HG03575 (cell line): ENCODE measurements at regions not wholly inside any gene's neighbourhood (a gene's known extent, or its start where the extent isn't known, plus 50 kb on each side); places are given as distances from the start of the nearest gene placed in this dataset.
"Not testable (repeated sequence)": the region's sequence is repeated elsewhere in the genome, so short reads cannot be mapped to it uniquely, and the experiment has no call there.

Source experiments
- ATAC-seq: cut with Tn5 transposase; IDR thresholded peaks from one replicate; pipeline ENCODE4 v1.9.1; 2021; ENCODE audit not compliant: unreplicated experiment, insufficient number of reproducible peaks, low FRiP score; ENCODE audit errors: extremely low read depth

DNA sequence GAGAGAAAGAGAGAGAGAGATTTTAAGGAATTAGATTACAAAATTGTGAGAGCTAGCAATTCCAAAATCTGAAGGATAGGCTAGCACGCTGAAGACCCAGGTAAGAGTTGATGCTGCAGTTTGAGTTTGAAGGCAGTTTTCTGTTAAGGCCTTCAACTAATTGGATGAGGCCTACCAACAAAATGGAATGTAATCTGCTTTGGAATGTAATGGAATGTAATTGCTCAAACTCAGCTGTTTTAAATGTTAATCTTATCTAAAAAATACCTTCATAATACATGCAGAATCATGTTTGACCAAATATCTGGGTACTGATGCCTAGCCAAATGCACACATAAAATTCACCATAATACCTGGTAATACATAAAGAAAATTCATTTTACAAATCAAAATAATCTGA is 976.1 kb downstream of the LTN1 start:
- ATAC-seq: no peak

DNA sequence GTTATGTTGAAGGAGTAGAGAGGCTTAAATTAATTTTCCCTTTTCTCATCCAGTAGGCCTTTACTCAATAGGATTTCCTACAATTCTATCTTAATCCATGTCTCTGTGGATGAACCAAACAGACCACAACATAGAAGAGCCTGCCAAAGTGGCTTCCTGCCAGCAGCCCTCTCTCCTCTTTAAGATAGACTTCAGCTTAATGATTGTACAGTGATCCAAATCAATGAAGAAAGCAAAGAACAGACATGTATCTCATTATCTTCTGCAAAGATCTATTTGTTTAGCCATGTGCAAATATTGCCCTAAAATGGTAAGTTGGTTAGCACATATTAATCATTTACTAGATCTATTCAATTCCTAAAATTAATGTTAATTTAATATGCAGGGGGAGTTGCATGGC is 979.6 kb downstream of the LTN1 start:
- ATAC-seq: not testable (repeated sequence)

- not testable (repeated sequence) for ATAC-seq
Measured at GRCh38 chr21:28011970-28012369, 980.7 kb downstream of the LTN1 start.

- not testable (repeated sequence) for ATAC-seq
Measured at GRCh38 chr21:28008245-28008644, 984.4 kb downstream of the LTN1 start.

GRCh38 chr21:28003627-28004026 is 989.0 kb downstream of the LTN1 start:
- not testable (repeated sequence) for ATAC-seq

- ATAC-seq: not testable (repeated sequence)
Measured at GRCh38 chr21:27996906-27997305, 995.8 kb downstream of the LTN1 start.

DNA sequence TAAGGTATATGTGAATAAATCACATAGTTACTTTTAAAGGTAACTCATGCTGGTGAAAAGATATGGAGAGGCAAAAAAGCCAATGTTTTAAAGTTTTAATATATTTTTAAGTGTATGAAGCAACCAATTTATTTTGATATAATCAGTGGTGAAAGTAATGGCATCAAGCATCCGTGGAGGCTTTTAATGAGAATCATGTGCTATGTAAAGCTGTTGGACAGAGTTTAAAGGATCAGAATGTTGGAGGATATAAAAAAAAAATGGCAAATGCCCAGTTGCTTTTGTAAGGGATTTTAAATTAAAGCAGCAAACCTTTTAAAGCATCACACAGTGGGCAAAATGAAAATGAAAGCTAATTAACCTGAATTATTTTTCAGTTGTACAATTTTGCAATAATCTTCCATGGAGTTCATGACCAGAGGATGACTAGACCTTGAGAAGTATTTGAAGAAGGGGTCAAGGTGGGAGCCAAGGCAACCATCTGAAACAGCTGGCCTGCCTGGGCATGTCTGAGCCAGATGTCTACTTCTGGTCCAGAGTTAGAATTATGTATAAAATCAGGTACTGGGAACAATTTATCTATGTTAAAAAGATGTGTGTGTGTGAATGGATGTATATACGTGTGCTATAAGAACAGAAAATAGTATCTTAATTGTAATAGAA is 1007.9 kb downstream of the LTN1 start:
- ATAC-seq: not testable (repeated sequence)

- ATAC-seq: not testable (repeated sequence)
Measured at GRCh38 chr21:27979446-27979845, 1012.6 kb upstream of the ADAMTS5 start.

- no peak for ATAC-seq
Measured at GRCh38 chr21:27975514-27975913, 1008.6 kb upstream of the ADAMTS5 start.

DNA sequence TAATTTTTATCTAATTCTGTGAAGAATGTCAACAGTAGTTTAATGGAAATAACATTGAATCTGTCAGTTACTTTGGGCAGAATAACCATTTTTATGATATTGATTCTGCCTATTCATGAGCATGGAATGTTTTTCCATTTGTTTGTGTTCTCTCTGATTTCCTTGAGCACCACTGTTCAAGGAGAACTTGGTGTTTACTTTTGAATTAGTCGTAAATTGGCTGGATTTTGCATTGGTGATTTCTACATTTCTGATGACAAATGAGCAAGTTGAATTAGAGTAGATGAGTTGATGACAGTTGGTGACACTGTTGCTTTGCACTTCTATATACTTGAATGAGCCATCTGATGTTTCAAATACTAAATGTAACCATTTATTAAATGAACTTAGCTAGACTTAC is 1007.3 kb upstream of the ADAMTS5 start:
- ATAC-seq: not testable (repeated sequence)

DNA sequence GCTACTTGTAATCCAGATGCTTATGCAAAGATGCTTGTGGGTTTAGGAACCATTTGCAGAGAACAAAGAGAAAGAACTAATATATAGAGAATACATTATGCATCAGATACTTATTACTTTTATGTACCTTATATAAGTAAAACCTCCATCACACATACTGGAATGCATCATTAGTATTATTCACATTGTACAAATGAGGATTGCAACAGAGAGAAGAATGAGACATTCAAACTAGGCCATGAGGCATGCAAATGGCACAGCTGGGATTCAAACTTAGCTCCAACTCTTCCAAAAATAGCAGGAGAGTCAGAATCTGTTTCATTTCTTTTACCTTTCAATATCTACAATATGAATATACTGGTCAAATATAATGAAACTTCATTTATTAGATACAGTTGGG is 1001.4 kb upstream of the ADAMTS5 start:
- ATAC-seq: not testable (repeated sequence)

GRCh38 chr21:27954543-27955165 is 987.8 kb upstream of the ADAMTS5 start:
- no peak for ATAC-seq

DNA sequence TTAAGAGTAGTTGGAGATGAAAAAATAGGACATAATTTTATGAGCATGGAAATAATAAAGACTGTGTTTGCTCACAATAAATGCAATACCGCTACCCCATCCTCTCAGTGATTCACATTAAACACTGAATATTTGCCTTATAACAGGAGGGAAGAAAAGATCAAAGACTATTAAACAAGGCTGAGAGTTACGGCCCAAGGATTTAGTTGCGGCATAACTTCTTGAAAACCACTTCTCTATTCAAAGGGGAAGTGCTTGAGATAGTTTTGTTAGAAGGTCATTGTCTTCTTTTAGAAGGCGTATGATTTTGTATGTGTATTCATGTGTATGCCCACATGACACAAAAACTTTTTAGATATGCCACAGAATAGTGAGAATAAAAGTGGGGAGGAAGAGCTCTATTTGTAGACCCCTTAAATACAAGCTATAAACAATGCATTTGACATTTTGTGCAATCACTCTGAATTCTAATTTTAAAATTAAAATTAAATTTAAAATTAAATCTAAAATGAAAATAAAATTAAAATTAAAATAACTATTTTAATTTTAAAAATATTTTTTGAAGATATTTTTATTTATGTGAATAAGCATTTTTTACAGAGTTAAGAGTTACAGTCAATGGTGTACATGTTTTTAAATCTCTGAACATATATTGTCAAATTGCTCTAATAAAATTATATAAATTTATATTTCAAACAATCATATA is 986.6 kb upstream of the ADAMTS5 start:
- no peak for ATAC-seq

DNA sequence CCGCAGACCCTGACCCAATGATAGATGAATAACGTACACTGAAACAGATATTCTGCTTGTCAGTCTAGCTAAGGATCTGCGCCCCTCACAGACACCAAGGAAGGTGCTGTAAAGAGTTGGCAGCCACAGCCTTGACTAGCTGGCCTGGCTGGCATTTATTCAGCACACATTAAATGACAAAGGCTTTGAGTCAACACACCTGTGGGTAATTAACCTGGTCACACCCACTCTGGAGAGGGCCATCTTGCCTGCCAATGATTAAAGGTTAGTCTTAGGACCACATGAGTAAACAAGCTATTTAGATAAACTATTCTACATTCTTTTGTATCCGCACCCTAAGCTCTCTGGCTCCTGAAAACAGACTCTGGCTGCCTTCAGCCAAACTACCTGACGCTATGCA is 982.2 kb upstream of the ADAMTS5 start:
- ATAC-seq: not testable (repeated sequence)

GRCh38 chr21:27930108-27930767 is 963.4 kb upstream of the ADAMTS5 start:
- ATAC-seq: not testable (repeated sequence)

GRCh38 chr21:27929179-27929578 is 962.3 kb upstream of the ADAMTS5 start:
- not testable (repeated sequence) for ATAC-seq

- not testable (repeated sequence) for ATAC-seq
Measured at GRCh38 chr21:27928534-27929115, 961.7 kb upstream of the ADAMTS5 start.

- ATAC-seq: not testable (repeated sequence)
Measured at GRCh38 chr21:27921421-27921820, 954.5 kb upstream of the ADAMTS5 start.

- ATAC-seq: not testable (repeated sequence)
Measured at GRCh38 chr21:27917966-27918365, 951.1 kb upstream of the ADAMTS5 start.
